K562 (cell line): ENCODE measurements at regions not wholly inside any gene's neighbourhood (a gene's known extent, or its start where the extent isn't known, plus 50 kb on each side); places are given as distances from the start of the nearest gene placed in this dataset.

ENCODE experiments used
- ATAC-seq: fragments of 200-7000 bp; cut with Tn5 transposase; 3 replicates; pipeline ENCODE4 v1.9.1; 2020; ENCODE audit warnings: moderate library complexity
- BruUV-seq: library from RNA; stranded (reverse); fragments of 400-500 nt; replicated peaks from 2 replicates; lab custom pipeline; 2021; lab: Mats Ljungman, UMichigan
- CTCF ChIA-PET: fragments of 300-600 bp; formaldehyde crosslinking; extraction: SDS; loops from one replicate; lab custom pipeline; 2021; ENCODE audit warnings: low intra/inter-chr PET ratio; lab: Yijun Ruan, JAX
- POLR2A ChIA-PET: fragments of 300-600, 350-650 bp; sonication (Branson Sonifier 250); formaldehyde crosslinking; extraction: SDS; loops from one replicate; lab custom pipeline; 2021; ENCODE audit warnings: antibody characterized with exemption, inconsistent platforms; lab: Yijun Ruan, JAX
- DNase-seq, 4 experiments: peaks; one replicate each; pipeline versions ENCODE4 v3.0.0 to v3.0.0-alpha.2; 2011 to 2018; ENCODE audit warnings: low spot score in 3 of 4, mixed read lengths in 3 of 4; ENCODE audit errors: extremely low read depth in 1 of 4
- FAIRE-seq: peaks from 2 replicates; lab custom pipeline; 2011; peaks lifted over from hg19 to GRCh38; lab: Jason Lieb, UNC
- H2AFZ ChIP-seq: 2 replicates; pipeline ENCODE4 v1.6.0; 2011; ENCODE audit warnings: low read depth, low read length, control low read depth, inconsistent platforms
- H3K27ac ChIP-seq: fragments of 200-600 bp; 3 replicates; pipeline ENCODE4 v1.8.0; 2011; ENCODE audit warnings: low read depth, mild to moderate bottlenecking, control low read depth, inconsistent platforms, low read length, moderate library complexity, mixed read lengths; ENCODE audit errors: extremely low read depth
- H3K27me3 ChIP-seq, 2 experiments: fragments of 300-600 bp in 1 of 2; 2 replicates in 1 of 2; 3 replicates in 1 of 2; pipeline versions ENCODE4 v1.6.0 to v1.8.0; 2011; ENCODE audit warnings: inconsistent platforms in 2 of 2, low read length in 2 of 2, mild to moderate bottlenecking in 1 of 2, mixed read lengths in 1 of 2, moderate library complexity in 1 of 2; ENCODE audit not compliant: control insufficient read depth in 2 of 2, insufficient read depth in 2 of 2
- H3K36me3 ChIP-seq: fragments of 300-600 bp; 3 replicates; pipeline ENCODE4 v1.8.0; 2011; ENCODE audit warnings: mild to moderate bottlenecking, low read length, inconsistent platforms; ENCODE audit not compliant: control insufficient read depth, insufficient read depth
- H3K4me1 ChIP-seq, 2 experiments: fragments of 200-600 bp in 1 of 2; replicated peaks in 1 of 2; 2 replicates in 1 of 2; 3 replicates in 1 of 2; pipeline versions ENCODE4 v1.5.1 to v1.8.0; 2011; ENCODE audit warnings: inconsistent platforms in 2 of 2, low read length in 2 of 2, mild to moderate bottlenecking in 1 of 2, mixed read lengths in 1 of 2, moderate library complexity in 1 of 2; ENCODE audit not compliant: control insufficient read depth in 2 of 2, insufficient read depth in 2 of 2
- H3K4me2 ChIP-seq: 2 replicates; pipeline ENCODE4 v1.6.1; 2011; ENCODE audit warnings: low read length, control low read depth, inconsistent platforms, mixed read lengths; ENCODE audit not compliant: insufficient read depth
- H3K4me3 ChIP-seq: fragments of 200-600 bp; sonication (generic), shearing (Covaris generic); 2 replicates; pipeline ENCODE4 v1.5.1; 2016; ENCODE audit warnings: control low read depth, inconsistent platforms
- H3K79me2 ChIP-seq: fragments of 200-600 bp; 3 replicates; pipeline ENCODE4 v1.8.0; 2011; ENCODE audit warnings: low read length, inconsistent platforms; ENCODE audit not compliant: control insufficient read depth, insufficient read depth
- H3K9ac ChIP-seq, 2 experiments: 2 replicates each; pipeline versions ENCODE4 v1.6.0 to v1.6.1; 2011; ENCODE audit warnings: low read depth in 2 of 2, low read length in 2 of 2, control low read depth in 1 of 2, inconsistent platforms in 1 of 2, mild to moderate bottlenecking in 1 of 2, mixed read lengths in 1 of 2; ENCODE audit not compliant: insufficient read depth in 1 of 2
- H3K9me1 ChIP-seq: one replicate; pipeline ENCODE4 v1.6.0; 2011; ENCODE audit warnings: inconsistent platforms, mild to moderate bottlenecking, low read length, moderate library complexity; ENCODE audit not compliant: control insufficient read depth, insufficient read depth
- H3K9me3 ChIP-seq: replicated peaks from 2 replicates; pipeline ENCODE4 v1.5.1; 2011; ENCODE audit warnings: low read depth, low read length, inconsistent platforms; ENCODE audit not compliant: control insufficient read depth, insufficient read depth
- H4K20me1 ChIP-seq: replicated peaks from 2 replicates; pipeline ENCODE4 v1.6.1; 2011; ENCODE audit warnings: low read length, inconsistent platforms, mixed read lengths; ENCODE audit not compliant: control insufficient read depth, insufficient read depth
- HDAC3 ChIP-seq: fragments of 450-650 bp; IDR thresholded peaks from 2 replicates; pipeline ENCODE4 v1.6.1; 2018; ENCODE audit warnings: borderline replicate concordance, mild to moderate bottlenecking, moderate library complexity; ENCODE audit not compliant: partially characterized antibody
- HMGN3 ChIP-seq: IDR thresholded peaks from 2 replicates; pipeline ENCODE4 v1.6.1; 2011; ENCODE audit warnings: borderline replicate concordance, low read depth, mild to moderate bottlenecking, mixed read lengths, low read length; ENCODE audit not compliant: insufficient read length; ENCODE audit errors: extremely low read depth
- PCBP1 ChIP-seq: fragments of 200-400 bp; formaldehyde crosslinking; IDR thresholded peaks from 2 replicates; pipeline ENCODE4 v1.6.1; 2018; ENCODE audit warnings: mild to moderate bottlenecking, low read depth, low read length; ENCODE audit not compliant: poor library complexity, severe bottlenecking
- PHF20 ChIP-seq: fragments of 450-650 bp; IDR thresholded peaks from 2 replicates; pipeline ENCODE4 v1.6.1; 2018; ENCODE audit not compliant: partially characterized antibody
- XRCC4 ChIP-seq: IDR thresholded peaks from one replicate; pipeline ENCODE4 v1.6.1; 2011; ENCODE audit not compliant: insufficient read depth, insufficient read length; ENCODE audit errors: extremely low read depth
- ZHX1 ChIP-seq: fragments of 150-350 bp; conservative IDR thresholded peaks from 2 replicates; pipeline ENCODE4 v1.6.1; 2014; ENCODE audit warnings: low read length
- WGBS: fragments of 100-300 bp; shearing (Covaris generic); methylation state at CpG from one replicate; pipeline ENCODE4 v1.1.6; 2016; ENCODE audit warnings: low coverage, mixed read lengths; ENCODE audit not compliant: insufficient coverage; ENCODE audit errors: missing lambda C conversion rate; 5-methylcytosine and 5-hydroxymethylcytosine counted together
- in situ Hi-C: fragments of 300-500 bp; cut with MboI; formaldehyde crosslinking; loops from 4 replicates; pipeline ENCODE4 v1.15.0; 2018; ENCODE audit warnings: inconsistent platforms, mixed read lengths
- intact Hi-C: fragments of 100-400 bp; cut with micrococcal nuclease; formaldehyde crosslinking; loops from 2 replicates; pipeline ENCODE4 v1.14.2; 2022
- TF ChIP-seq, protein P1 (sequence below): sonication (generic); formaldehyde crosslinking; IDR thresholded peaks from 2 replicates; pipeline ENCODE4 v1.8.1; 2023; ENCODE audit warnings: mild to moderate bottlenecking, missing genetic modification reagents
- TF ChIP-seq, protein P2 (sequence below): fragments of 450-650 bp; formaldehyde crosslinking; IDR thresholded peaks from 2 replicates; pipeline ENCODE4 v1.4.0; 2020; ENCODE audit warnings: mild to moderate bottlenecking, moderate library complexity
- TF ChIP-seq, protein P3 (sequence below): sonication (generic); formaldehyde crosslinking; IDR thresholded peaks from 2 replicates; pipeline ENCODE4 v1.8.1; 2022; ENCODE audit warnings: missing genetic modification reagents

DNA sequence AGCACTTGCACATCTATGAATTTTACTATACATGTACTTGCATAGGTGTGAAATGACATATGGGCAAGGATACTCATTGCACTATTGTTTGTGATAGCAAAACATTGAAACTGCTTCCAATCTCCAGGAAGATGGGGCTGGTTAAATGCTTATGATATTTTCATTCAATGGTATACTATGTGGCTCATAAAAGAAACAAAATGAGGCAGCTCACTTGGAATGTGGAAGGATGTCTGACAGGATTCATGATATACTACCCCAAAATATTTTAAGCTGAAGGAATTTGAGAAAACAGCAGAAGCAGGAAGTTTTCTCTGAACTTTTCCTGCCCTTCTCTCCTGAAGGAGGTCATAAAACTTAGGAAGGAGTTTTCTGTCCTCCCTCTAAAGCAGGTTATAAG is 99.6 kb upstream of the CAST start (continued):
- TF ChIP-seq ZHX1 = no peak

- no peak overlapping the region for H3K4me2 ChIP-seq
- intact Hi-C loops = no loop called here
- no peak overlapping the region for H3K27ac ChIP-seq
- in situ Hi-C loops = no loop called here
- H3K4me3 ChIP-seq = no peak overlapping the region
- no peaks in the 10 kb centered on the region for H3K4me1 ChIP-seq
- FAIRE-seq (no peak), ATAC-seq (no peak), DNase-seq (no peak)
- H3K36me3 ChIP-seq = no peaks in the 10 kb centered on the region
- H3K9me1 ChIP-seq = no peaks in the 10 kb centered on the region
- H3K9ac ChIP-seq = no peak overlapping the region
- BruUV-seq = no TSS peak
- H2AFZ ChIP-seq = no peak overlapping the region
- WGBS = 0% methylated on average over 3 of the region's 3 CpGs
- ChIA-PET CTCF (no interaction called here), POLR2A (no interaction called here)
- H3K27me3 ChIP-seq = peaks cover 0 to 2% of the 10 kb centered on the region in 2 experiments; a peak in 2 of 5 replicates
- no peaks in the 10 kb centered on the region for H3K79me2 ChIP-seq
- TF ChIP-seq PCBP1 (no peak), HMGN3 (no peak), PHF20 (no peak), XRCC4 (no peak), HDAC3 (no peak)
- TF ChIP-seq, protein P1, sequence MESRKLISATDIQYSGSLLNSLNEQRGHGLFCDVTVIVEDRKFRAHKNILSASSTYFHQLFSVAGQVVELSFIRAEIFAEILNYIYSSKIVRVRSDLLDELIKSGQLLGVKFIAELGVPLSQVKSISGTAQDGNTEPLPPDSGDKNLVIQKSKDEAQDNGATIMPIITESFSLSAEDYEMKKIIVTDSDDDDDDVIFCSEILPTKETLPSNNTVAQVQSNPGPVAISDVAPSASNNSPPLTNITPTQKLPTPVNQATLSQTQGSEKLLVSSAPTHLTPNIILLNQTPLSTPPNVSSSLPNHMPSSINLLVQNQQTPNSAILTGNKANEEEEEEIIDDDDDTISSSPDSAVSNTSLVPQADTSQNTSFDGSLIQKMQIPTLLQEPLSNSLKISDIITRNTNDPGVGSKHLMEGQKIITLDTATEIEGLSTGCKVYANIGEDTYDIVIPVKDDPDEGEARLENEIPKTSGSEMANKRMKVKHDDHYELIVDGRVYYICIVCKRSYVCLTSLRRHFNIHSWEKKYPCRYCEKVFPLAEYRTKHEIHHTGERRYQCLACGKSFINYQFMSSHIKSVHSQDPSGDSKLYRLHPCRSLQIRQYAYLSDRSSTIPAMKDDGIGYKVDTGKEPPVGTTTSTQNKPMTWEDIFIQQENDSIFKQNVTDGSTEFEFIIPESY (CRISPR knock-in tag) = no peak
- TF ChIP-seq, protein P2, sequence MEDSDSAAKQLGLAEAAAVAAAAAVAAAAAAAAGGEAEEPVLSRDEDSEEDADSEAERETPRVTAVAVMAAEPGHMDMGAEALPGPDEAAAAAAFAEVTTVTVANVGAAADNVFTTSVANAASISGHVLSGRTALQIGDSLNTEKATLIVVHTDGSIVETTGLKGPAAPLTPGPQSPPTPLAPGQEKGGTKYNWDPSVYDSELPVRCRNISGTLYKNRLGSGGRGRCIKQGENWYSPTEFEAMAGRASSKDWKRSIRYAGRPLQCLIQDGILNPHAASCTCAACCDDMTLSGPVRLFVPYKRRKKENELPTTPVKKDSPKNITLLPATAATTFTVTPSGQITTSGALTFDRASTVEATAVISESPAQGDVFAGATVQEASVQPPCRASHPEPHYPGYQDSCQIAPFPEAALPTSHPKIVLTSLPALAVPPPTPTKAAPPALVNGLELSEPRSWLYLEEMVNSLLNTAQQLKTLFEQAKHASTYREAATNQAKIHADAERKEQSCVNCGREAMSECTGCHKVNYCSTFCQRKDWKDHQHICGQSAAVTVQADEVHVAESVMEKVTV (CRISPR knock-in tag) = no peak
- TF ChIP-seq, protein P3, sequence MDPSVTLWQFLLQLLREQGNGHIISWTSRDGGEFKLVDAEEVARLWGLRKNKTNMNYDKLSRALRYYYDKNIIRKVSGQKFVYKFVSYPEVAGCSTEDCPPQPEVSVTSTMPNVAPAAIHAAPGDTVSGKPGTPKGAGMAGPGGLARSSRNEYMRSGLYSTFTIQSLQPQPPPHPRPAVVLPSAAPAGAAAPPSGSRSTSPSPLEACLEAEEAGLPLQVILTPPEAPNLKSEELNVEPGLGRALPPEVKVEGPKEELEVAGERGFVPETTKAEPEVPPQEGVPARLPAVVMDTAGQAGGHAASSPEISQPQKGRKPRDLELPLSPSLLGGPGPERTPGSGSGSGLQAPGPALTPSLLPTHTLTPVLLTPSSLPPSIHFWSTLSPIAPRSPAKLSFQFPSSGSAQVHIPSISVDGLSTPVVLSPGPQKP = no peak
- no peaks in the 10 kb centered on the region for H4K20me1 ChIP-seq
- no peaks in the 10 kb centered on the region for H3K9me3 ChIP-seq
These were observed 98.4 kb upstream of the CAST start for GRCh38 chr5:96563816-96564215.
